ENCODE measurements at regions not wholly inside any gene's neighbourhood (a gene's known extent, or its start where the extent isn't known, plus 50 kb on each side); places are given as distances from the start of the nearest gene placed in this dataset.

DNA sequence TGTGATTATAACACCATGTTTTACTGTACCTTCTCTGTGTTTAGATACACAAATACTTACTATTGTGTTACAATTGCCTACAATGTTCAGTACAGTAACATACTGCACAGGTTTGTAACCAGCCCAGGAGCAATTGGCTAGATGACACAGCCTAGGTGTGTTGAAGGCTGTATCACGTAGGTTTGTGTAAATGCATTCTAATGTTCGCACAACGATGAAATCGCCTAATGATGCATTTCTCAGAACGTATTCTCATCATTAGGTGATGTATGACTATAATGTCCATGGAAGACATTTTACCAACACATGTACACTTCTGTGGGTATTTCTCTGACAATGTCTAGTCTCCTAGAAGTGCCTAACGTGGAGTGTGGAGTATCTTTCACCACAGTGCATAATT, 165.9 kb upstream of the KLF7 start:
- H3K4me2 ChIP-seq: no peak overlapping the region
- H3K79me2 ChIP-seq (ENCODE audit: insufficient read depth): no peaks in the 10 kb centered on the region
- H3K4me1 ChIP-seq (ENCODE audit: control insufficient read depth in 1 of 2, insufficient read depth in 2 of 2, low read depth in 1 of 2, low read length in 1 of 2): peaks cover 20 to 40% of the 10 kb centered on the region in 2 experiments; a peak in 3 of 4 replicates
- no peak overlapping the region for H3K9ac ChIP-seq
- no peak overlapping the region for H2AFZ ChIP-seq (ENCODE audit: low read depth)
- TF ChIP-seq PBX3 (IDR thresholded peaks at IDR 0.05) (no peak), GATA2 (CRISPR knock-in tag; IDR thresholded peaks at IDR 0.05) (no peak), FOXJ3 (CRISPR knock-in tag; IDR thresholded peaks at IDR 0.05) (no peak), CHD2 (IDR thresholded peaks at IDR 0.05; ENCODE audit: low read length, partially characterized antibody) (no peak), EZH2phosphoT487 (IDR thresholded peaks at IDR 0.05; ENCODE audit: borderline replicate concordance, low read depth) (no peak), ELF1 (IDR thresholded peaks at IDR 0.05) (no peak), RXRA (IDR thresholded peaks at IDR 0.05; ENCODE audit: borderline replicate concordance, low read depth) (no peak), RAD21 (IDR thresholded peaks at IDR 0.05; ENCODE audit: low read length) (no peak), RCOR1 (IDR thresholded peaks at IDR 0.05; ENCODE audit: low read length) (no peak), TEAD4 (IDR thresholded peaks at IDR 0.05; ENCODE audit: borderline replicate concordance, insufficient read depth) (no peak)
- TF ChIP-seq, protein P1, sequence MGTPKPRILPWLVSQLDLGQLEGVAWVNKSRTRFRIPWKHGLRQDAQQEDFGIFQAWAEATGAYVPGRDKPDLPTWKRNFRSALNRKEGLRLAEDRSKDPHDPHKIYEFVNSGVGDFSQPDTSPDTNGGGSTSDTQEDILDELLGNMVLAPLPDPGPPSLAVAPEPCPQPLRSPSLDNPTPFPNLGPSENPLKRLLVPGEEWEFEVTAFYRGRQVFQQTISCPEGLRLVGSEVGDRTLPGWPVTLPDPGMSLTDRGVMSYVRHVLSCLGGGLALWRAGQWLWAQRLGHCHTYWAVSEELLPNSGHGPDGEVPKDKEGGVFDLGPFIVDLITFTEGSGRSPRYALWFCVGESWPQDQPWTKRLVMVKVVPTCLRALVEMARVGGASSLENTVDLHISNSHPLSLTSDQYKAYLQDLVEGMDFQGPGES (IDR thresholded peaks at IDR 0.05; ENCODE audit: low read depth, low read length): no peak
- DNase-seq: no peak
- H3K27ac ChIP-seq (ENCODE audit: low read depth in 2 of 2, low read length in 1 of 2): peak overlapping the region in 1 of 2 experiments; percentile 99; a peak in 3 of 4 replicates
- ChIA-PET POLR2A (no interaction called here), CTCF (interaction anchor here (0.7 to 1.5 kb wide), 2 partner anchors 9 kb away, joined by 3 to 4 read pairs; no protein-coding TSS in a partner anchor)
- WGBS (ENCODE audit: low lambda C conversion rate): 96% methylated on average over 6 of the region's 6 CpGs
- no peaks in the 10 kb centered on the region for H4K20me1 ChIP-seq (ENCODE audit: insufficient read depth)
- H3F3A ChIP-seq (replicated peaks; ENCODE audit: insufficient read depth): peaks cover 42% of the 10 kb centered on the region
- H3K4me3 ChIP-seq (ENCODE audit: low read depth in 2 of 2, low read length in 1 of 2): no peak overlapping the region
- H3K9me3 ChIP-seq: no peaks in the 10 kb centered on the region
- H3K9me2 ChIP-seq: no peaks in the 10 kb centered on the region
- no peaks in the 10 kb centered on the region for H3K27me3 ChIP-seq (ENCODE audit: insufficient read depth)
- no peaks in the 10 kb centered on the region for H3K36me3 ChIP-seq (replicated peaks in 1 of 2; ENCODE audit: control insufficient read depth in 1 of 2, insufficient read depth in 2 of 2, low read length in 1 of 2)

- Histone ChIP-seq H3K4me2 (no peak overlapping the region; the same call in 1 of the 2 replicates), H3K27me3 (ENCODE audit: insufficient read depth) (no peaks in the 10 kb centered on the region), H3K4me1 (ENCODE audit: control insufficient read depth in 1 of 2, insufficient read depth in 2 of 2, low read depth in 1 of 2, low read length in 1 of 2) (peaks cover 20 to 40% of the 10 kb centered on the region in 2 experiments; a peak in 3 of 4 replicates), H4K20me1 (ENCODE audit: insufficient read depth) (no peaks in the 10 kb centered on the region), H3K9me3 (no peaks in the 10 kb centered on the region), H2AFZ (ENCODE audit: low read depth) (0 out of 2 replicates have a peak overlapping the region, but pooled peaks have one; percentile 45), H3K79me2 (ENCODE audit: insufficient read depth) (no peaks in the 10 kb centered on the region), H3K9ac (peak overlapping the region; percentile 91; the same call in 1 of the 2 replicates), H3K9me2 (no peaks in the 10 kb centered on the region), H3K27ac (ENCODE audit: low read depth in 2 of 2, low read length in 1 of 2) (peak overlapping the region in 1 of 2 experiments; percentile 99; a peak in 2 of 4 replicates), H3K4me3 (ENCODE audit: low read depth in 2 of 2, low read length in 1 of 2) (no peak overlapping the region), H3F3A (replicated peaks; ENCODE audit: insufficient read depth) (peaks cover 42% of the 10 kb centered on the region), H3K36me3 (replicated peaks in 1 of 2; ENCODE audit: control insufficient read depth in 1 of 2, insufficient read depth in 2 of 2, low read length in 1 of 2) (no peaks in the 10 kb centered on the region)
- ChIA-PET CTCF (interaction anchor here (0.7 to 1.5 kb wide), 2 partner anchors 10 to 345 kb away, joined by 3 to 4 read pairs; no protein-coding TSS in a partner anchor), POLR2A (no interaction called here)
- 91% methylated on average over 3 of the region's 3 CpGs for WGBS (ENCODE audit: low lambda C conversion rate)
- TF ChIP-seq FOXM1 (IDR thresholded peaks at IDR 0.05; ENCODE audit: low read depth) (no peak), TCF12 (IDR thresholded peaks at IDR 0.05) (no peak), TAF1 (IDR thresholded peaks at IDR 0.05; ENCODE audit: borderline replicate concordance, low read depth, low read length) (no peak), ZBTB33 (IDR thresholded peaks at IDR 0.05; ENCODE audit: borderline replicate concordance, low read depth) (no peak), RAD21 (IDR thresholded peaks at IDR 0.05; ENCODE audit: low read length) (no peak), RCOR1 (IDR thresholded peaks at IDR 0.05; ENCODE audit: low read length) (no peak), ELF1 (IDR thresholded peaks at IDR 0.05) (no peak), CHD2 (IDR thresholded peaks at IDR 0.05; ENCODE audit: low read length, partially characterized antibody) (no peak), RXRA (IDR thresholded peaks at IDR 0.05; ENCODE audit: borderline replicate concordance, low read depth) (no peak)
- no peak for DNase-seq
Measured at GRCh38 chr2:207332480-207333212, 166.9 kb upstream of the KLF7 start.
